Mammary epithelial cell (primary cell): ENCODE measurements at regions not wholly inside any gene's neighbourhood (a gene's known extent, or its start where the extent isn't known, plus 50 kb on each side); places are given as distances from the start of the nearest gene placed in this dataset.

Source experiments
- EZH2 ChIP-seq: IDR thresholded peaks from 2 replicates; pipeline ENCODE4 v1.6.1; 2012; ENCODE audit warnings: low read length, inconsistent platforms, borderline replicate concordance
- TF ChIP-seq, protein P1 (sequence below), 2 donors: IDR thresholded peaks in 1 of 2; conservative IDR thresholded peaks in 1 of 2; 2 replicates each; pipeline ENCODE4 v1.5.1; 2011 to 2012; ENCODE audit warnings: inconsistent platforms in 2 of 2, low read length in 2 of 2, mild to moderate bottlenecking in 2 of 2, control low read depth in 1 of 2, low read depth in 1 of 2; ENCODE audit not compliant: insufficient read depth in 1 of 2; ENCODE audit errors: extremely low read depth in 1 of 2

DNA sequence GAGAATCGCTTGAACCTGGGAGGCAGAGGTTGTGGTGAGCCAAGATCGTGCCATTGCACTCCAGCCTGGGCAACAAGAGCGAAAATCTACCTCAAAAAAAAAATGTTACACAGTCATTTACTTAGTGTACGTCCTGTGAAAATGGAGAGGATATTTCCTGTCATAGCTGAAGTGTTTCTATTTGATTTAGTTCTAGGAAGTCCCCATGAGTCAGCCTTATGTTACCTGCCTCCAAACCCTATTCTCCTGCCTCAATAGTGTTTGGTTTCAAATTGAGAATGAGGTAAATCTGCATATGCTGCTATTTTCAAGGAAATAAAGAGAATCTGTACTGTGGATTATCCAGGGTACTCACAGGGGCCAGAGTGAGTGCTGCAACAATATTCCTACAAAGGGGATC lies 1284.5 kb upstream of the AUTS2 start:
- TF ChIP-seq, protein P1, sequence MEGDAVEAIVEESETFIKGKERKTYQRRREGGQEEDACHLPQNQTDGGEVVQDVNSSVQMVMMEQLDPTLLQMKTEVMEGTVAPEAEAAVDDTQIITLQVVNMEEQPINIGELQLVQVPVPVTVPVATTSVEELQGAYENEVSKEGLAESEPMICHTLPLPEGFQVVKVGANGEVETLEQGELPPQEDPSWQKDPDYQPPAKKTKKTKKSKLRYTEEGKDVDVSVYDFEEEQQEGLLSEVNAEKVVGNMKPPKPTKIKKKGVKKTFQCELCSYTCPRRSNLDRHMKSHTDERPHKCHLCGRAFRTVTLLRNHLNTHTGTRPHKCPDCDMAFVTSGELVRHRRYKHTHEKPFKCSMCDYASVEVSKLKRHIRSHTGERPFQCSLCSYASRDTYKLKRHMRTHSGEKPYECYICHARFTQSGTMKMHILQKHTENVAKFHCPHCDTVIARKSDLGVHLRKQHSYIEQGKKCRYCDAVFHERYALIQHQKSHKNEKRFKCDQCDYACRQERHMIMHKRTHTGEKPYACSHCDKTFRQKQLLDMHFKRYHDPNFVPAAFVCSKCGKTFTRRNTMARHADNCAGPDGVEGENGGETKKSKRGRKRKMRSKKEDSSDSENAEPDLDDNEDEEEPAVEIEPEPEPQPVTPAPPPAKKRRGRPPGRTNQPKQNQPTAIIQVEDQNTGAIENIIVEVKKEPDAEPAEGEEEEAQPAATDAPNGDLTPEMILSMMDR (conservative IDR thresholded peaks at IDR 0.05 in 1 of 2, IDR thresholded peaks at IDR 0.05 in 1 of 2; ENCODE audit: extremely low read depth in 1 of 2, insufficient read depth in 1 of 2, low read depth in 1 of 2, low read length in 2 of 2) = no peak
- TF ChIP-seq EZH2 = no peak
